Pancreas (tissue), 10 donors: ENCODE measurements at regions not wholly inside any gene's neighbourhood (a gene's known extent, or its start where the extent isn't known, plus 50 kb on each side); places are given as distances from the start of the nearest gene placed in this dataset.

Source experiments
- ATAC-seq, 4 donors: fragments of 200-7000 bp; cut with Tn5 transposase; one replicate each; pipeline versions ENCODE4 v1.8.0 to v1.9.1; 2020; ENCODE audit warnings: mild to moderate bottlenecking in 4 of 4, moderate library complexity in 4 of 4
- DNase-seq, 6 donors: peaks; one replicate each; pipeline ENCODE4 v3.0.0-alpha.2; 2020
- FAIRE-seq: peaks from 2 replicates; lab custom pipeline; 2012; peaks lifted over from hg19 to GRCh38; lab: Jason Lieb, UNC
- H3K27ac ChIP-seq, 4 donors: fragments of 200-600 bp; sonication (generic); 1 replicate in 3 of 4; 2 replicates in 1 of 4; pipeline versions ENCODE4 v1.5.0 to v1.8.0; 2020
- H3K27me3 ChIP-seq, 4 donors: fragments of 200-600 bp; one replicate each; pipeline ENCODE4 v1.8.0; 2021
- H3K36me3 ChIP-seq, 3 donors: fragments of 200-600 bp; sonication (generic) in 1 of 3; one replicate each; pipeline versions ENCODE4 v1.5.0 to v1.8.0; 2020 to 2021
- H3K4me1 ChIP-seq, 3 donors: fragments of 200-600 bp; one replicate each; pipeline ENCODE4 v1.8.0; 2021
- H3K4me3 ChIP-seq, 4 donors: fragments of 200-600 bp; sonication (generic) in 2 of 4; one replicate each; pipeline versions ENCODE4 v1.5.0 to v1.8.0; 2020 to 2021
- H3K9me3 ChIP-seq, 4 donors: fragments of 200-600 bp; one replicate each; pipeline ENCODE4 v1.8.0; 2021
- WGBS, 2 donors: extraction: QIAGEN DNeasy Blood & Tissue Kit; methylation state at CpG; one replicate each; pipeline ENCODE4 v1.1.7; 2013; 5-methylcytosine and 5-hydroxymethylcytosine counted together
- intact Hi-C, 3 donors: fragments of 100-400 bp; cut with DNase I; formaldehyde crosslinking; loops; one replicate each; pipeline versions ENCODE4 v1.11.1 to v1.14.2; 2022
- TF ChIP-seq, protein P1 (sequence below), 4 donors: fragments of 200-600 bp; sonication (generic) in 3 of 4; IDR thresholded peaks; one replicate each; pipeline versions ENCODE4 v1.5.0 to v1.8.0; 2021; ENCODE audit warnings: antibody characterized with exemption in 4 of 4
- donor health status: healthy with polysubstance abuse.
- donor health status: DM: no; HTN: no; CAD: no; lungs with moderate emphysema.
- donor health status: DM: no; HTN: no; CAD: no.
- donor health status: control.
- donor health status: control.
- donor health status: Bipolar disorder and iron deficiency.
- donor health status: DM: yes; HTN: yes; CAD: no.
- donor health status: DM: no; HTN: no; CAD: no.
- donor health status: DM: no; HTN: no; CAD: no.
- donor health status: DM: yes; HTN: yes; CAD: no.

DNA sequence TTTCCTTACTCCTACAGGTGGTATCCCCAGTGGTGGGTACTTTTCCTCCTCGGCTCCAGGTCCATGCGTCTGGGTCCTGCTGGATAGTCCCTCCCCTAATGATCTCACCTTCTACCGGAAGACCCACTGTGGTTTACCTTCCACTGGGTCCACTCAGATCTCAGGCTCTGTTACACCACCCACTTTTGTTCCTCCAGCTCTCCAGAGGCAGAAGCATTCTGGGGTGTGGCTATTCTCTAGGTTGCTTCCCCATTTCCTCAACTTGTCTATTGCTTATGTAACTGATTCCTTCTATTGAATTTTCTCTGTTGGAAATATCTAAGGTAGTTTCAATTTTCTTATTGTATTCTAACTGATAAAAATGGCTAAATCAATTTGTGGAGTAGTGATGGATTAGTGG, 87.6 kb upstream of the GALNT5 start:
- Histone ChIP-seq H3K27ac (no peak overlapping the region), H3K9me3 (no peaks in the 10 kb centered on the region), H3K4me1 (no peaks in the 10 kb centered on the region), H3K4me3 (no peak overlapping the region), H3K27me3 (no peaks in the 10 kb centered on the region), H3K36me3 (no peaks in the 10 kb centered on the region)
- TF ChIP-seq, protein P1, sequence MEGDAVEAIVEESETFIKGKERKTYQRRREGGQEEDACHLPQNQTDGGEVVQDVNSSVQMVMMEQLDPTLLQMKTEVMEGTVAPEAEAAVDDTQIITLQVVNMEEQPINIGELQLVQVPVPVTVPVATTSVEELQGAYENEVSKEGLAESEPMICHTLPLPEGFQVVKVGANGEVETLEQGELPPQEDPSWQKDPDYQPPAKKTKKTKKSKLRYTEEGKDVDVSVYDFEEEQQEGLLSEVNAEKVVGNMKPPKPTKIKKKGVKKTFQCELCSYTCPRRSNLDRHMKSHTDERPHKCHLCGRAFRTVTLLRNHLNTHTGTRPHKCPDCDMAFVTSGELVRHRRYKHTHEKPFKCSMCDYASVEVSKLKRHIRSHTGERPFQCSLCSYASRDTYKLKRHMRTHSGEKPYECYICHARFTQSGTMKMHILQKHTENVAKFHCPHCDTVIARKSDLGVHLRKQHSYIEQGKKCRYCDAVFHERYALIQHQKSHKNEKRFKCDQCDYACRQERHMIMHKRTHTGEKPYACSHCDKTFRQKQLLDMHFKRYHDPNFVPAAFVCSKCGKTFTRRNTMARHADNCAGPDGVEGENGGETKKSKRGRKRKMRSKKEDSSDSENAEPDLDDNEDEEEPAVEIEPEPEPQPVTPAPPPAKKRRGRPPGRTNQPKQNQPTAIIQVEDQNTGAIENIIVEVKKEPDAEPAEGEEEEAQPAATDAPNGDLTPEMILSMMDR (IDR thresholded peaks at IDR 0.05), result no peak
- WGBS, 2 donors, result 75 to 93% methylated on average over 3 of the region's 3 CpGs
- DNase-seq (no peak), FAIRE-seq (no peak), ATAC-seq (no peak)
- intact Hi-C loops, result no loop called here

GRCh38 chr2:157170299-157170698, 87.2 kb upstream of the GALNT5 start:
- intact Hi-C loops, result no loop called here
- FAIRE-seq, result no peak
- Histone ChIP-seq H3K27me3 (no peaks in the 10 kb centered on the region), H3K36me3 (no peaks in the 10 kb centered on the region), H3K27ac (no peak overlapping the region), H3K4me1 (no peaks in the 10 kb centered on the region), H3K4me3 (no peak overlapping the region), H3K9me3 (no peaks in the 10 kb centered on the region)
- DNase-seq, result no peak
- 57 to 61% methylated on average over 1 of the region's 1 CpG for WGBS, 2 donors
- ATAC-seq, result no peak
- TF ChIP-seq, protein P1 (IDR thresholded peaks at IDR 0.05), result no peak

GRCh38 chr2:157172239-157172638, 85.3 kb upstream of the GALNT5 start:
- ATAC-seq (no peak), FAIRE-seq (no peak), DNase-seq (no peak)
- TF ChIP-seq, protein P1 (IDR thresholded peaks at IDR 0.05), result no peak
- Histone ChIP-seq H3K36me3 (no peaks in the 10 kb centered on the region), H3K4me1 (no peaks in the 10 kb centered on the region), H3K27me3 (no peaks in the 10 kb centered on the region), H3K4me3 (no peak overlapping the region), H3K27ac (no peak overlapping the region), H3K9me3 (no peaks in the 10 kb centered on the region)
- intact Hi-C loops, result no loop called here

GRCh38 chr2:157172866-157173578, 84.5 kb upstream of the GALNT5 start:
- FAIRE-seq (no peak), ATAC-seq (no peak), DNase-seq (no peak)
- no peaks in the 10 kb centered on the region for H3K9me3 ChIP-seq
- no peaks in the 10 kb centered on the region for H3K27me3 ChIP-seq
- no peak overlapping the region for H3K27ac ChIP-seq
- no peak overlapping the region for H3K4me3 ChIP-seq
- intact Hi-C loops, result no loop called here
- WGBS, 2 donors, result 47 to 53% methylated on average over 3 of the region's 3 CpGs
- no peaks in the 10 kb centered on the region for H3K4me1 ChIP-seq
- TF ChIP-seq, protein P1 (IDR thresholded peaks at IDR 0.05), result no peak
- H3K36me3 ChIP-seq, result no peaks in the 10 kb centered on the region

DNA sequence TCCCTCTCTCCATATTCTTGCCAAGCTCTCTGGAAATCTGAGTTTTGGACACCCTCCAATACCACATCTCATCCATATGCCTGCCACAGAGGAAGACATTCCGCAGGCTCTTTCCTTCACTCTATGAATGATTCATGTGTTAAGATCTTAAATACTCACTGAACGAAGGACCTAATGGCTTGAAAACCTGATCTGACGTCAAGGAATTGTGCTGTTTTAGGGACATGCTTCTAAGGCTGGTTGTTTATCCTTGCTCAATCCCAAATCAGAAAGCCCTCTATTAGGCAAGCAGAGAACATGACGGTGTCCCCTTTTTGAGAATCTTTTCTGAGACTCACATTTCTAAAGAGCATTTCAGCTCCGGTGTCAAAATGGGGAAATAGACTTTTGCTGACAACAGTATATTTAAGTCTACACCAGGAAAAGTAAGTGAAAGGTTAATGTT, 83.7 kb upstream of the GALNT5 start:
- no peaks in the 10 kb centered on the region for H3K36me3 ChIP-seq
- no peak for FAIRE-seq
- no peaks in the 10 kb centered on the region for H3K4me1 ChIP-seq
- H3K9me3 ChIP-seq, result no peaks in the 10 kb centered on the region
- no peak overlapping the region for H3K4me3 ChIP-seq
- TF ChIP-seq, protein P1 (IDR thresholded peaks at IDR 0.05), result no peak
- peak in 2 of 4 donors; percentile 28 to 41 for ATAC-seq
- DNase-seq, result no peak
- H3K27me3 ChIP-seq, result no peaks in the 10 kb centered on the region
- H3K27ac ChIP-seq, result no peak overlapping the region
- intact Hi-C loops, result no loop called here
- 65 to 76% methylated on average over 5 of the region's 5 CpGs for WGBS, 2 donors
